ENCODE measurements at regions not wholly inside any gene's neighbourhood (a gene's known extent, or its start where the extent isn't known, plus 50 kb on each side); places are given as distances from the start of the nearest gene placed in this dataset.

GRCh38 chr3:61438253-61439121 is 122.9 kb upstream of the PTPRG start:
- H3K4me3 Mint-ChIP-seq = no peak overlapping the region
- peaks cover 2% of the 10 kb centered on the region for H3K27me3 Mint-ChIP-seq
- peaks cover 7% of the 10 kb centered on the region for H3K9me3 Mint-ChIP-seq
- no peaks in the 10 kb centered on the region for H3K36me3 Mint-ChIP-seq
- H3K27ac Mint-ChIP-seq = no peak overlapping the region
- DNase-seq = no peak
- H3K4me1 Mint-ChIP-seq = no peaks in the 10 kb centered on the region
- ATAC-seq (ENCODE audit: low read depth) = no peak
- POLR2A ChIA-PET = no interaction called here

GRCh38 chr3:61439122-61439458 is 122.3 kb upstream of the PTPRG start:
- POLR2A ChIA-PET = no interaction called here
- H3K27me3 Mint-ChIP-seq = peaks cover 2% of the 10 kb centered on the region
- H3K4me1 Mint-ChIP-seq = no peaks in the 10 kb centered on the region
- ATAC-seq (ENCODE audit: low read depth) (no peak), DNase-seq (no peak)
- H3K36me3 Mint-ChIP-seq = no peaks in the 10 kb centered on the region
- peaks cover 7% of the 10 kb centered on the region for H3K9me3 Mint-ChIP-seq
- no peak overlapping the region for H3K27ac Mint-ChIP-seq
- H3K4me3 Mint-ChIP-seq = no peak overlapping the region

- ATAC-seq (ENCODE audit: low read depth) (no peak), DNase-seq (no peak)
- H3K4me1 Mint-ChIP-seq = no peaks in the 10 kb centered on the region
- H3K9me3 Mint-ChIP-seq = no peaks in the 10 kb centered on the region
- no peaks in the 10 kb centered on the region for H3K36me3 Mint-ChIP-seq
- H3K27ac Mint-ChIP-seq = no peak overlapping the region
- peaks cover 2% of the 10 kb centered on the region for H3K27me3 Mint-ChIP-seq
- POLR2A ChIA-PET = no interaction called here
- no peak overlapping the region for H3K4me3 Mint-ChIP-seq
Measured at GRCh38 chr3:61442696-61443095, 118.7 kb upstream of the PTPRG start.

- POLR2A ChIA-PET = no interaction called here
- H3K27me3 Mint-ChIP-seq = peaks cover 2% of the 10 kb centered on the region
- no peak overlapping the region for H3K27ac Mint-ChIP-seq
- H3K36me3 Mint-ChIP-seq = no peaks in the 10 kb centered on the region
- H3K4me1 Mint-ChIP-seq = no peaks in the 10 kb centered on the region
- ATAC-seq (ENCODE audit: low read depth) (no peak), DNase-seq (no peak)
- no peaks in the 10 kb centered on the region for H3K9me3 Mint-ChIP-seq
- H3K4me3 Mint-ChIP-seq = no peak overlapping the region
Measured at GRCh38 chr3:61443886-61444285, 117.5 kb upstream of the PTPRG start.

GRCh38 chr3:61444782-61445181 is 116.6 kb upstream of the PTPRG start:
- Mint-ChIP-seq H3K36me3 (no peaks in the 10 kb centered on the region), H3K27ac (no peak overlapping the region), H3K27me3 (peaks cover 1% of the 10 kb centered on the region), H3K4me3 (no peak overlapping the region), H3K9me3 (no peaks in the 10 kb centered on the region), H3K4me1 (no peaks in the 10 kb centered on the region)
- ATAC-seq (ENCODE audit: low read depth) (no peak), DNase-seq (no peak)
- POLR2A ChIA-PET = no interaction called here

- no peaks in the 10 kb centered on the region for H3K4me1 Mint-ChIP-seq
- DNase-seq = no peak
- no peak overlapping the region for H3K27ac Mint-ChIP-seq
- no peaks in the 10 kb centered on the region for H3K27me3 Mint-ChIP-seq
- POLR2A ChIA-PET = no interaction called here
- H3K4me3 Mint-ChIP-seq = no peak overlapping the region
- H3K36me3 Mint-ChIP-seq = no peaks in the 10 kb centered on the region
- ATAC-seq (ENCODE audit: low read depth) = no peak
- H3K9me3 Mint-ChIP-seq = no peaks in the 10 kb centered on the region
Measured at GRCh38 chr3:61445924-61446323, 115.4 kb upstream of the PTPRG start.

GRCh38 chr3:61446341-61446740 is 115.0 kb upstream of the PTPRG start:
- no peak for ATAC-seq (ENCODE audit: low read depth)
- Mint-ChIP-seq H3K4me3 (no peak overlapping the region), H3K27ac (no peak overlapping the region), H3K36me3 (no peaks in the 10 kb centered on the region), H3K4me1 (no peaks in the 10 kb centered on the region), H3K27me3 (no peaks in the 10 kb centered on the region), H3K9me3 (no peaks in the 10 kb centered on the region)
- no peak for DNase-seq
- POLR2A ChIA-PET = no interaction called here

- Mint-ChIP-seq H3K27ac (no peak overlapping the region), H3K27me3 (no peaks in the 10 kb centered on the region), H3K9me3 (no peaks in the 10 kb centered on the region), H3K36me3 (no peaks in the 10 kb centered on the region), H3K4me3 (no peak overlapping the region), H3K4me1 (no peaks in the 10 kb centered on the region)
- POLR2A ChIA-PET = no interaction called here
- DNase-seq (no peak), ATAC-seq (ENCODE audit: low read depth) (no peak)
Measured at GRCh38 chr3:61448378-61448777, 113.0 kb upstream of the PTPRG start.

- Mint-ChIP-seq H3K27me3 (no peaks in the 10 kb centered on the region), H3K9me3 (no peaks in the 10 kb centered on the region)
- DNase-seq = no peak
Measured at GRCh38 chr3:61449327-61450040, 111.9 kb upstream of the PTPRG start.

GRCh38 chr3:61450866-61451265 is 110.5 kb upstream of the PTPRG start:
- H3K27me3 Mint-ChIP-seq = no peaks in the 10 kb centered on the region
- DNase-seq = no peak

More at GRCh38 chr3:61449327-61450040, 111.9 kb upstream of the PTPRG start:
- Mint-ChIP-seq H3K4me1 (no peaks in the 10 kb centered on the region), H3K4me3 (no peak overlapping the region), H3K36me3 (no peaks in the 10 kb centered on the region), H3K27ac (no peak overlapping the region)
- POLR2A ChIA-PET = no interaction called here
- no peak for ATAC-seq (ENCODE audit: low read depth)

GRCh38 chr3:61451841-61452240 is 109.5 kb upstream of the PTPRG start:
- Mint-ChIP-seq H3K27ac (no peak overlapping the region), H3K4me3 (no peak overlapping the region), H3K4me1 (no peaks in the 10 kb centered on the region), H3K27me3 (no peaks in the 10 kb centered on the region), H3K36me3 (no peaks in the 10 kb centered on the region), H3K9me3 (no peaks in the 10 kb centered on the region)
- POLR2A ChIA-PET = no interaction called here
- DNase-seq (no peak), ATAC-seq (ENCODE audit: low read depth) (no peak)

More at GRCh38 chr3:61450866-61451265, 110.5 kb upstream of the PTPRG start:
- Mint-ChIP-seq H3K9me3 (no peaks in the 10 kb centered on the region), H3K4me1 (no peaks in the 10 kb centered on the region), H3K4me3 (no peak overlapping the region), H3K27ac (no peak overlapping the region), H3K36me3 (no peaks in the 10 kb centered on the region)
- POLR2A ChIA-PET = no interaction called here
- no peak for ATAC-seq (ENCODE audit: low read depth)

GRCh38 chr3:61452535-61453090 is 108.8 kb upstream of the PTPRG start:
- POLR2A ChIA-PET = no interaction called here
- H3K4me3 Mint-ChIP-seq = no peak overlapping the region
- no peak for DNase-seq
- no peak overlapping the region for H3K27ac Mint-ChIP-seq
- H3K9me3 Mint-ChIP-seq = no peaks in the 10 kb centered on the region
- no peaks in the 10 kb centered on the region for H3K36me3 Mint-ChIP-seq
- no peaks in the 10 kb centered on the region for H3K4me1 Mint-ChIP-seq
- H3K27me3 Mint-ChIP-seq = no peaks in the 10 kb centered on the region
- no peak for ATAC-seq (ENCODE audit: low read depth)

- Mint-ChIP-seq H3K9me3 (peaks cover 1% of the 10 kb centered on the region), H3K27me3 (no peaks in the 10 kb centered on the region), H3K27ac (no peak overlapping the region), H3K4me1 (no peaks in the 10 kb centered on the region), H3K36me3 (no peaks in the 10 kb centered on the region), H3K4me3 (no peak overlapping the region)
- DNase-seq (no peak), ATAC-seq (ENCODE audit: low read depth) (no peak)
- POLR2A ChIA-PET = no interaction called here
Measured at GRCh38 chr3:61454006-61454585, 107.3 kb upstream of the PTPRG start.

GRCh38 chr3:61454801-61455200 is 106.6 kb upstream of the PTPRG start:
- ATAC-seq (ENCODE audit: low read depth) (no peak), DNase-seq (no peak)
- no peaks in the 10 kb centered on the region for H3K4me1 Mint-ChIP-seq
- peaks cover 1% of the 10 kb centered on the region for H3K9me3 Mint-ChIP-seq
- POLR2A ChIA-PET = no interaction called here
- H3K4me3 Mint-ChIP-seq = no peak overlapping the region
- H3K27ac Mint-ChIP-seq = no peak overlapping the region
- H3K36me3 Mint-ChIP-seq = no peaks in the 10 kb centered on the region
- no peaks in the 10 kb centered on the region for H3K27me3 Mint-ChIP-seq

All from activated naive CD8-positive, alpha-beta T cell treated with anti-CD3 and anti-CD28 coated beads, Interleukin-2, amount 10 ng/mL, durations not matched to agents 7 days and 5 days (primary cell).